HG03460 (cell line): ENCODE measurements at regions not wholly inside any gene's neighbourhood (a gene's known extent, or its start where the extent isn't known, plus 50 kb on each side); places are given as distances from the start of the nearest gene placed in this dataset.
"Not testable (repeated sequence)": the region's sequence is repeated elsewhere in the genome, so short reads cannot be mapped to it uniquely, and the experiment has no call there.

Experiments used
- ATAC-seq: cut with Tn5 transposase; IDR thresholded peaks from one replicate; pipeline ENCODE4 v1.9.1; 2021; ENCODE audit not compliant: unreplicated experiment

DNA sequence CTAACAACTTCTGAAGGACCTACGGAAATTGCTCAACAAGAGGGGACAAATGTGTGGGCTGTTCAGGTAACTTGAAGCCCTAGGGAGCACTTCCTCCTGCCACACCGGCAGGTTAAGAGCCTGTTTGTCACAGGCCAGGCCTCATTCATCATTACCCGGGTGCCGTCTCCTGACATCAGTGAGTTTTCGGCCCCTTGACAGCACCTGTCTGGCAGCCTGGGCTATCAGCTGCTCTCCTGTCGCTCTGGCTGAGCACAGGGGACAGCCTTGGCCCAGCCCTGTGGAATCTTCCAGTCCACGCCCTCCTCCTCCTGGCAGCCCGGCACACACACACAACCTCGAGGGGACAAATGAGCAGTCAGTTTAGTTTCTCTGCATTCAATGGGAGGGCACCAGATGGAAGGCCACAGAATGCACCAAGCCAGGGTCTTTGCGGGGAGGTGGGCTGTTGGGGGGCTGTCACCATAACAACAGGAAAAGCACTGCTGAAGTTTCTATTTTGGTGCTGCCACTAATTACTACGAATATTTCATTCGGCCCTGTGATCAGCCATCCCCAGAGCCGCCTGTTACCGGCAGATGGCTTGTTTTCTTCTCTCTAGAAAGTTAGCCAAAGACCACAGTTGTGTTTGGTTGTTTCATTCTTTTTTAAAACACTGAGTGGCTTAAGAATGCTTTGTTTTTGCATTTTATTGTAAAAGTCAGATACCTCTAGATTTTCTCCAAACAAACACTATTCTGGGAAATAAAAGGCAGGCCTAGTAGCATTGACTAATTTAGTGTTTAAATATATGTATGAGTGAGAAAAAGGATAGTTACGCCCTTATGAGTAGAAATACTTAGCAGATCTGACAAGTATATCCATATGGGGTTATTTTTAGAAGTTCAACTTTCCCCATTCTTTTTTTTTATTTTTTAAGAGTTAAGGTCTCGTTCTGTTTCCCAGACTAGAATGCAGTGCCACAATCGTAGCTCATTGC, 189.9 kb upstream of the NDUFV2 start:
- no peak for ATAC-seq

DNA sequence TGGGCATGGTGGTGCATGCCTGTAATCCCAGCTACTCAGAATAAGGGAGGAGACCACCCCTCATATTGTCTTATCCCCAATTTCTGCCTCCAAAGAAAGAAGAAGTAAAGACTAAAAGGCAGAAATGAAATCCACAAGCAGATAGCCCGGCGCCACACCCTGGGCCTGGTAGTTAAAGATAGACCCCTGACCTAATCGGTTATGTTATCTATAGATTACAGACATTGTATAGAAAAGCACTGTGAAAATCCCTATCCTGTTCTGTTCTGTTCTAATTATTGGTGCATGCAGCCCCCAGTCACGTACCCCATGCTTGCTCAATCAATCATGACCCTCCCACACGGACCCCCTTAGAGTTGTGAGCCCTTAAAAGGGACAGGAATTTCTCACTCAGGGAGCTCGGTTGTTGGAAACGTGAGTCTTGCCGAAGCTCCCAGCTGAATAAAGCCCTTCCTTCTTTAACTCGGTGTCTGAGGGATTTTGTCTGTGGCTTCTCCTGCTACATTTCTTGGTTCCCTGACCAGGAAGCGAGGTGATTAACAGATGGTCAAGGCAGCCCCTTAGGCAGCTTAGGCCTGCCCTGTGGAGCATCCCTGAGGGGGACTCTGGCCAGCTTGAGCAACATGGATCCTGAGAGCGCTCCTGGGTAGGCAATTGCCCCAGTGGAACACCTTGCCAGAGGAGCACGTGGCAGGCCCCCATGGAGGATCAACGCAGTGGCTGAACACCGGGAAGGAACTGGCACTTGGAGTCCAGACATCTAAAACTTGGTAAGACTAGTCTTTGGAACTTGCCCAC, 188.7 kb upstream of the NDUFV2 start:
- ATAC-seq, result not testable (repeated sequence)

DNA sequence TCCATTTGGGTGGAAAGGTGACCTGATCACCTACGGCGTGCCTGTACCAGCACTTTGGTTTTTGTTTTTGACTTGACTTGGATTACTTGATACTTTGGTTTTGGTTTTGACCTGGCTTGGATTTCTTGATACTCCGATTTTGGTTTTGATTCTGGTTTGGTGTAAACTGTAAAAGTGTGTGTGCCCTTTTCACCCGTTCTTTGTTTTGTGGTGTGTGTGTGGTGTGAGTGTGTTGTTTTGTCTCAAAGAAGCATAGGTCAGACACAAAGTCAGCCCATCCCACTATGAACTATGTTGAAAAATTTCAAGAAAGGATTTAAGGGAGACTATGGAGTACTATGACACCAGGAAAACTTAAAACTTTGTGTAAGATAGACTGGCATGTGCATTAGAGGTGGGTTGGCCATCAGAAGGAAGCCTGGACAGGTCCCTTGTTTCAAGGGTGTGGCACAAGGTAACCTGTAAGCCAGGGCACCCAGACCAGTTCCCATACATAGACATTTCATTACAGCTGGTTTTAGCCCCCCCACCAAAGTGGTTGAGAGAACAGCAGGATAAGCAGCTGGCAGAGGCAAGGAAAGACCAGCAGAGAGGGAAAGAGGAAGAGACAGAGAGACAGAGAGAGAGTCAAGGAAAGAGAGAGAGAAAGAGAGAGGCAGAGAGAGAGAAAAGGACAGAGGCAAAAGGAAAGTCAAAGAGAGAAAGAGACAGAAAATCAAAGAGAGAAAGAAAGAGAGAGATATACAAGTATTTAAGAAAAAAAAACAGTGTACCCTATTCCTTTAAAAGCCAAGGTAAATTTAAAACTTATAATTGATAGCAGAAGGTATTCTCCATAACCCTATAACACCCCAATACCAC, 187.9 kb upstream of the NDUFV2 start:
- ATAC-seq, result not testable (repeated sequence)

DNA sequence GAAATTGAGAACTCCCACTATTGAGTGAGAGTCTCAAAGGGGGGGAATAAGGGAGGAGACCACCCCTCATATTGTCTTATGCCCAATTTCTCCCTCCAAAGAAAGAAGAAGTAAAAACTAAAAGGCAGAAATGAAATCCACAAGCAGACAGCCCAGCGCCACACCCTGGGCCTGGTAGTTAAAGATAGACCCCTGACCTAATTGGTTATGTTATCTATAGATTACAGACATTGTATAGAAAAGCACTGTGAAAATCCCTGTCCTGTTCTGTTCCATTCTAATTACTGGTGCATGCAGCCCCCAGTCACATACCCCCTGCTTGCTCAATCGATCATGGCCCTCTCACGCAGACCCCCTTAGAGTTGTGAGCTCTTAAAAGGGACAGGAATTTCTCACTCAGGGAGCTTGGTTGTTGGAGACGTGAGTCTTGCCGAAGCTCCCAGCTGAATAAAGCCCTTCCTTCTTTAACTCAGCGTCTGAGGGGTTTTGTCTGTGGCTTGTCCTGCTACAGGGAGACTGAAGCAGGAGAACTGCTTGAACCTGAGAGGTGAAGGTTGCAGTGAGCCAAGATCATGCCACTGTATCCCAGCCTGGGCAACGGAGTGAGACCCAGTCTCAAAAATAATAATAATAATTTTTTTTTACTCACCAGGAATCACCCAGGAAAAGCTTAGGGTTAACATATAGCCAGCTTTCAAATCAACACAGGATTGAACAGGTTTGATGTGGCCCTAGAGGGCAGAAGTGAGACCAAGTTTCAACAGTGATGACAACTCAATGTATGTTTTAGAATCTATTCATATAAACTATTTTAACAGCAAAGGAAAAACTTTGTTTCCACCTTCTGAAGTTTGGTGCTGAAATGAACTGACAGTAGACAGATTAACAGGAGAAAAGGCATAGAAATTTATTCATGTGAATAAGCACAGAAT, 181.4 kb upstream of the NDUFV2 start:
- ATAC-seq, result not testable (repeated sequence)

DNA sequence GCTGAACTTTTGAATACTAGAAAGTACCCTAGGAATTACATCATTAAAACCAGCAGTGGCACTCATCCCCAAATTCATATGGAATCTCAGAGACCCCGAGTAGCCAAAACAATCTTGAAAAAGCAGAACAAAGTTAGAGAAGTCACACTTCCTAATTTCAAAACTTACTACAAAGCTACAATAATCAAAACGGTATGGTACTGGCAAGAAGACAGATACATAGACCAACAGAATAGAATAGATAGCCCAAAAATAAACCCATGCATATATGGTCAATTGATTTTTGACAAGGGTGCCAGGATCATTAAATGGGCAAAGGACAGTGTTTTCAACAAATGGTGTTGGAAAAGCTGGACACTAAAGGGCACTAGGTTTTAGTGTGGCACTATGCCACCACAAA, 176.0 kb upstream of the NDUFV2 start:
- ATAC-seq, result no peak

DNA sequence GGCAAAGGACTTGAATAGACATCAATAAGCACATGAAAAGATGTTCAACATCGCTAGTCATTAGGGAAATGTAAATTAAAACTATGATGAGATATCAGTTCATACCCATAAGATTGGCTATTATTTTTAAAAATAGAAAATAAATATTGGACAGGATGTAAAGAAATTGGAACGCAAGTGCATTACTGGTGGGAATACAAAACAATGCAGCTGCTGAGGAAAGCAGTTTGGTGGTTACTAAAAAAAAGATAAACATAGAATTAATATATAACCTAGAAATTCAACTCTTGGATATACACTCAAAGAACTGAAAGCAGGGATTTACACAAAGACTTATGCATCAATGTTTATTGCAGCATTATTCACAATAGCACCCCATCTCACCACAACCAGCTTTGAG, 174.5 kb upstream of the NDUFV2 start:
- no peak for ATAC-seq

DNA sequence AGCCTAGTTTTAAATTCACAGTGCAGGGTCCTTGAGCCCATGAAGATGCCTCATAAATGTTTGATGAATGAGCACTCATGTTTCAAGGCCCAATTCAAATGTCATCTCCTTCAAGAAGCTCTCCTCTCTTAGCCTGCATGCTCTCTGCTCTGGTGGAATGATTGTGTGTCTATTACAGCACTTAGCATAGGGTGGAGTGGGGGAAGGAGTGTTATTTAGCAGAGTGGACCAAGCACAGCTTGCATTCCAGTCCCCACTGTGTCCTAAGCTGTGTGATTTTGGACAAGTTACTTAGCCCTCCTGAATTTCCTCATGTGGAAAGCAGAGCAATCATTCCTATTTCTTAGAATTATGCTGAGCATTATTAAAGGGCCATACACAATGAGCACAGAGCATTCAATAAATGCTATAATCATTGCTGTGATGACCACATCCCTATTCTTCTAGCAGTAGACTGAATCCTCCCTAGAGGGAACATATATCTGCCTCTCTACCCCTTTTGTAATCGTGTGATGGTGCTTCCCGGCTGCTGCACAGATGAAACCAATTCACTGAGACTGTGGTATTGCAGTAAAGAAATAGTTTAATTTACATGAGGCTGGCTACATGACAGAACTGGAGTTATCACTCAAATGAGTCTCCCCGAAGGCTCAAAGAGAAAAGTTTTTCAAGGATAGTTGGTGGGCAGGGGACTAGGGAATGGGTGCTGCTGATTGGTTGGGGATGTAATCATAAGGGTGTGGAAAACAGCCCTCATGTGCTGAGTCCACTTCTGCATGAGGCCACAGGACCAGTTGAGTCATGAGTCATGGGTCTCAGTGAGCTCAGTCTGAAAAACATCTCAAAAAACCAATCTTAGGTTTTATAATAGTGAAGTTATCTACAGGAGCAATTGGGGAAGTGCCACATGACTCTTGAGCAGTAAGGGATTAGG, 173.4 kb upstream of the NDUFV2 start:
- ATAC-seq, result no peak

DNA sequence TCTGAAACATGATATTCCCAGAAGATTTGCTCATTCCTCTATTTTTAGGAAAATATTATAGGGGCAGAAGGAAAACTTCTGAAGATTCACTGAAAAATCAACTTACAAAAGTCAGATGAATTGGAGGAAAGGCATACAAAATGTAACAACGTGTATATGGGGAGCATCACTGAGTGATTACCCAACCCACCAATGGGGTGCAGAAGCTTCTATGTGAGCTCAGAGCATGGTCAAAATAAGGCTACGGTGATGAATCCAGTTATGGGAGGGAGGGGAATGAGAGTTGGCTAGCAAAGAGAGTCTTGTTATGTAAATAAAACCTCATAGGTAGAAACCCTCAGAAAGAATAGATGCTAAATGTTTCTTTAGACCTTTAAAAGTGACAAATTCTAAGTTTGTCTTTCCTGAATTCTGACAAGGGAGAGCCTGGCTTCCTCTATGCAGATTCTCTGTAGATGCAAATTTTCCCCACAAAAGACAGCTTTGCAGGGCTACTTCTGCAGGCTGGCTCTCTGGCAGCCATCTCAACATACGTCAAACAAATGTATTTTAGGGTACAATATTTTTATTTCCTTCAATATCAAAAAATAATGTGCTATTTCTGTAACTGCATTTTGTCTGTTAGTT, 171.4 kb upstream of the NDUFV2 start:
- no peak for ATAC-seq

DNA sequence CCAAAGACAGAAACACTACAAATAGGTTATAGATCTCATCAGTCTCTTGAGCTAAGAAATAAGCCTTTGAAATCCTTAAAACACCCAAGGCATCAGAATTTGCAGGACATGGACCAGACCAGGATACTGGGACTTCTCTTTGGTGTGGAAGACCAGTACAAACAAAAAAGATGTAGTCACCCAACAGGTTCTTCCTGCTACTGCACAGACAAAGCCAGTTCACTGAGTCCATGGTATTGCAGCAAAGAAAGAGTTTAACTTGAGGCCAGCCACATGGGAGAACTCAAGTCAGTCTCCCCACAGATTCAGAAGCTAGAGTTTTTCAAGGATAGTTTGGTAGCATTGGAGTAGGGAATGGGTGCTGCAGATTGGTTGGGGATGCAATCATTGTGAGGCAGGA, 169.6 kb upstream of the NDUFV2 start:
- ATAC-seq, result no peak

DNA sequence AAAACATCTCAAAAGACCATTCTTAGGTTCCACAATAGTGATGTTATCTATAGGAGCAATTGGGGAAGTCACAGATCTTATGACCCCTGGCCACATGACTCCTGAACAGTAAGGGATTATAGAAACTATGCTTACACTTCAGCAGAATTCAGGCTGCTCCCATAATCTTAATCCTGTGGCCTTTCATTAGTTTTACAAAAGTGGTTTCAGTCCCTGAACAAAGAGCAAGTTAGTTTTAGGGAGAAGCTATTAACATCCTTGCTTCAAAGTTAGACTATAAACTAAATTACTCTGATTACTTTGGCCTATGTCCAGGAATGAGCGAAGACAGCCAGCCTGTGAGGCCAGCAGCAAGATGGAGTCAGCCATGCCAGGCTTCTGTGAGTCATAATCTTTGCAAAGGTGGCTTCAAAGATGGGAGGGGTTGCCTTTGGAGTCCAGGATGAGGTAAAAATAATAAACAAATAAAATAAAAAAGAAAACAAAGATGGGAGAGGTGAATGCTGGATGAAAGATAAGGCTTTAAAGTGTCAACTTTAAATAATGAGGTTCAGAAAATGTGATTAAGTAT, 168.7 kb upstream of the NDUFV2 start:
- no peak for ATAC-seq

DNA sequence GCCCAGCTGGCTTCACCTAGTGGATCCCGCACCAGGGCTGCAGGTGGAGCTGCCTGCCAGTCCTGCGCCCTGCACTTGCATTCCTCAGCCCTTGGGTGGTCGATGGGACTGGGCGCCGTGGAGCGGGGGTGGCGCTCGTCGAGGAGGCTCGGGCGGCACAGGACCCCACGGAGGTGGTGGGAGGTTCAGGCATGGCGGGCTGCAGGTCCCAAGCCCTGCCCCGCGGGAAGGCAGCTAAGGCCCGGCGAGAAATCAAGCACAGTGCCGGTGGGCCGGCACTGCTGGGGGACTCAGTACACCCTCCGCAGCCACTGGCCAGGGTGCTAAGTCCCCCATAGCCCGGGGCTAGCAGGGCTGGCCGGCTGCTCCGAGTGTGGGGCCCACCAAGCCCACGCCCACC, 167.2 kb upstream of the NDUFV2 start:
- ATAC-seq, result not testable (repeated sequence)

DNA sequence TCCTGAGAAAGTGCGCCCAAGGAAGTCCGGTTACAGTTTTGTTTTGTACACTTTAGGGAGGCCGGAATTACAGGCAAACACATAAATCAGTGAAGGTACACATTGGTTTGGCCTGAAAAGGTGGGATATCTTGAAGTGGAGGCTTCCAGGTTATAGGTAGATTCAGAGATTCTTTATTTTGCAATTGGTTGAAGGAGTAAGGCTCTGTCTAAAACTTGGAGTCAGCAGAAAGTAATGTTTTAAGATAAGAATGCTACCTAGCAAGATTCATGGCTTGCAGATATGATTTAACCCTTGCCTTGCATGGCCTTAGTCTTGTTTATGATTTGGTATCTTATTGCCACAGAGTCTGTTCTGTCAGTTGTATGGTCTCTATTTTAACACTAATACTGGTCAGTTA, 165.9 kb upstream of the NDUFV2 start:
- ATAC-seq, result no peak

DNA sequence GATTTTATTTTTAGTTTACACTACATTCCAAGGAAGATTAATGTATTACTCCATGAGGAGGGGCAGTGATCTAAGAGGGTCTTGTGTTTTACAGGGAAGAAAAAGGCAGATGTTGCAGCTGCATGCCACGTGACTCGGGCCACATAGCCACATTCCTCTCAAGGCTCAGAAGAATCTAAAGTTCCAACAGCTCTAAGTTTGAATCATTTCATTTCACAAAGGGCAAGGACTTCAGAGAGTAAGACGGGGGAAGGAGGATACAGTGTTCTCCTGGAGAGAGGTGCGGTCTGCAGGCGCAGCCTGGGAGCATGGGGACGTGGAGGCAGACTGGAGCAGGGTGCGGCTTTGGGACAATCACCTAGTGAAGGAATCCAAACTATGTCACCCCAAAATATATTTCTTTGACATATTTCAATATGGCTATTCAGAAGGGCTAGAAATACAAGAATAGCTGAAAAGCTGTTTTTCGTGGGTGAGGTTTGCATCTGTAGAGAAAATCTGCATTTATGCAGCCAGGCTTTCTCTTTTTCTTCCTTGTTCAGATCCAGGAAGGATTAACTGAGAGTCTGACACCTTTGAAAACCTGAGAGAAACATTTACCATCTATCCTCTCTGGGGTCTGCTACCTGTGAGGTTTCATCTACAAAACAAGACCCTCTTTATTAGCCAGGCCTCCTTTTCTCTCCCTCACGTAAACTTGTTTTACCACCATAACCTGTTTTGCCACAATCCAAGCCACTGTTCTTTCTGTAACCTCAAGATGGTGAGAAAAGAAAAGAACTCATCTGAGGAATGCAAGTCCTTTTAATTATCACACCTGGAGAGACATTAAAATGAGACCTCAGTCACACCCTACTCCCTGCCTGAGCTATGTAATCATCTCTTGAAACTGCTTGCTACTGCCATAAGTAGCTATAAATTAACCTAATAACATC, 165.1 kb upstream of the NDUFV2 start:
- ATAC-seq, result no peak

DNA sequence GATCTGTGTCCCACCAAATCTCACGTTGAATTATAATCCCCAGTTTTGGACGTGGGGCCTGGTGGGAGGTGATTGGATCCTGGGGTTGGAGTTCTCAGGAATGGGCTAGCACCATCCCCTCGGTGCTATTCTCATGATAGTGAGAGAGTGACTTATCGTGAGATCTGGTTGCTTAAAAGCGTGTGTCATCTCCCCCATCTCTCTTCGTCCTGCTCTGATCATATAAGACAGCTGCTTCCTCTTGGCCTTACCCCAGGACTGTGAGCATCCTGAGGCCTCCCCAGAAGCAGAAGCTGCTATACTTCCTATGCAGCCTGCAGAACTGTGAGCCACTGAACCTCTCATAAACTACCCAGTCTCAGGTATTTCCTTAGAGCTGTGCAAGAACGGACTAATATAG, 163.7 kb upstream of the NDUFV2 start:
- no peak for ATAC-seq

DNA sequence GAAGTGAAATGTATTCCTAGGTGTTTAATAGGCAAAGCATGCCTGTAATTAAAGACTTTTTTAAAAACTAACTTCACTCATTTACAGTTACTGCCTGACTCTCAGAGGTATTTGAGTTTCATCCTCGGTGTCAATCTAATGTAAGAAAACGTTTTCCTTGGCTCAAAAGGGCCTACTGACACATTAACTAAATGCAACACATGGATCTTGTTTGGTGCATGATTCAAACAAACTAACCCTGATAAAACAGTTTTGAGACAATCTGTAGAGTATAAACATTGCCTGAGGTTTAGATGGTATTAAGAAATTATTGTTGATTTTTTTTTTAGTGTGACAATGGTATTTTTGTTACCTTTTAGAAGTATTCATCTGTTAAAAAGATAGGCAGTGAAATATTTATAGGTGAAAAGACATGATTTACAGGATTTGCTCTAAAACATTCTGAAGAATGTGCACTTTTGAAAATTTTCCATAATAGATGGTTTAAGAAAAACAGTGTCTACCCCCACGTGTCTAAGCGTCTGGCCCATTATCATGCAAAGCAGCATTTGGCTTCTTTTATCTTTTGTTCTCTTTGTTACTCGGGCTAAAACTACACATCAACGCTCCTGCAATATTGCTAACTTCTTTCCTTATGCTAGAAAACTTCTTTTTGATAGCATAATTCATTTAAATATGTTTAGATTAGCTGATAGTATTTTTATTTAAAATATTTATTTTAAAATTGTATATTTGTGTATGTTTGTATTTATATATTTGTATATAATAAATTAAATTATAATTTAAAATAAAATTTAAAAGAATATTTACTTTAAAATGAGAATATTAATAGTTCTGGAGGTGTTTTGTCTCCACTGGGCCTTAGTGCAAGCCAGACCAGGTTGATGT, 160.2 kb upstream of the NDUFV2 start:
- ATAC-seq, result no peak

DNA sequence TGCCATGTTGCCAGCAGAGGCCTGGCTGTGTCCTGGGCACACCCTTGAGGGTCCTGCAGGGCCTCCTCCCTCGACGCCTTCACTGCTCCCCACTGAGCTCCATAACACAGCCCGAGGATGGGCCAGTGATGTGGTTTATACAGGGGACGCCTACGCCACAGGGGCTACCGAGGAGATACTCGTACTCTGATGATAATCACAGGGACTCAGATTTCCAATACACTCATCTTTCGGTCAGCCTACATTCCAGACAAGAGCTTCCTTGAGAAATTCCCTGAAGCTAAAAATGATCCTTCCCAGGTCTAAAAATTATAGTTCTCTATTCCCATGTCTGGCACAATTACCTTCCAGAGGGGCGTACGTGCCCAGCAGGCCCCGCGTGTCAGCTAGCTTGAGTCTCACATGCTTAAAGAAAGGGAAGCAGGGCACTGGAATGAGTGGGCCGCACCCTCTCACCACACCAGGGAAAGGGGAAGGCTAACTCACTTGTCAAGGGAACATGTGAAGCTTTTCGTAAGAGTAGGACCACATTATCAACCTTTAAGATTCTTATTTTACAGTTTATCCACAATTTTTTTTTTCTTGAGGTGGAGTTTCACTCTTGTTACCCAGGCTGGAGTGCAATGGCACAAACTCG, 159.5 kb upstream of the NDUFV2 start:
- ATAC-seq, result no peak
